GM12872 (cell line): ENCODE measurements at regions not wholly inside any gene's neighbourhood (a gene's known extent, or its start where the extent isn't known, plus 50 kb on each side); places are given as distances from the start of the nearest gene placed in this dataset.

Experiments used
- TF ChIP-seq, protein P1 (sequence below): IDR thresholded peaks from 3 replicates; pipeline ENCODE4 v1.5.1; 2011; ENCODE audit warnings: low read depth, mild to moderate bottlenecking, low read length, moderate library complexity; ENCODE audit not compliant: insufficient read depth

DNA sequence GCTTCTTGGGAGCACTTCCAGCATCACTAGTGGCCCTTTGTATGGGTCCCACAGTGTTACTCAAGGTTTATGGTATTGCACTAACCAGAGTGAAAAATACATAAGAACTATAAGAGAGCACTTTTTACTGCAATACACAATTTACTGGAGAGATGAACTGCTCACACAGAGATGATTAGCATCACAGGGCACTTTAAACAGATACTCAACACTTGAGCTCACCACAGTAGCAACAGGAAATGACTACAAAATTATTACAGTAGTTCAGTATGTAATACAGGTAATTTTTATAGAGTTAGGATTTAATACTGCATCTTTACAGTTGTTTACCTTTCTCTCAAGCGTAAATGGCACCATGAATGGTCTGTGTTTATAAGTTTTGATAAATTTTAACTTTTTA, 68.2 kb upstream of the CDK1 start:
- TF ChIP-seq, protein P1, sequence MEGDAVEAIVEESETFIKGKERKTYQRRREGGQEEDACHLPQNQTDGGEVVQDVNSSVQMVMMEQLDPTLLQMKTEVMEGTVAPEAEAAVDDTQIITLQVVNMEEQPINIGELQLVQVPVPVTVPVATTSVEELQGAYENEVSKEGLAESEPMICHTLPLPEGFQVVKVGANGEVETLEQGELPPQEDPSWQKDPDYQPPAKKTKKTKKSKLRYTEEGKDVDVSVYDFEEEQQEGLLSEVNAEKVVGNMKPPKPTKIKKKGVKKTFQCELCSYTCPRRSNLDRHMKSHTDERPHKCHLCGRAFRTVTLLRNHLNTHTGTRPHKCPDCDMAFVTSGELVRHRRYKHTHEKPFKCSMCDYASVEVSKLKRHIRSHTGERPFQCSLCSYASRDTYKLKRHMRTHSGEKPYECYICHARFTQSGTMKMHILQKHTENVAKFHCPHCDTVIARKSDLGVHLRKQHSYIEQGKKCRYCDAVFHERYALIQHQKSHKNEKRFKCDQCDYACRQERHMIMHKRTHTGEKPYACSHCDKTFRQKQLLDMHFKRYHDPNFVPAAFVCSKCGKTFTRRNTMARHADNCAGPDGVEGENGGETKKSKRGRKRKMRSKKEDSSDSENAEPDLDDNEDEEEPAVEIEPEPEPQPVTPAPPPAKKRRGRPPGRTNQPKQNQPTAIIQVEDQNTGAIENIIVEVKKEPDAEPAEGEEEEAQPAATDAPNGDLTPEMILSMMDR: no peak

GRCh38 chr10:60708666-60709065, 69.6 kb upstream of the CDK1 start:
- TF ChIP-seq, protein P1: no peak

DNA sequence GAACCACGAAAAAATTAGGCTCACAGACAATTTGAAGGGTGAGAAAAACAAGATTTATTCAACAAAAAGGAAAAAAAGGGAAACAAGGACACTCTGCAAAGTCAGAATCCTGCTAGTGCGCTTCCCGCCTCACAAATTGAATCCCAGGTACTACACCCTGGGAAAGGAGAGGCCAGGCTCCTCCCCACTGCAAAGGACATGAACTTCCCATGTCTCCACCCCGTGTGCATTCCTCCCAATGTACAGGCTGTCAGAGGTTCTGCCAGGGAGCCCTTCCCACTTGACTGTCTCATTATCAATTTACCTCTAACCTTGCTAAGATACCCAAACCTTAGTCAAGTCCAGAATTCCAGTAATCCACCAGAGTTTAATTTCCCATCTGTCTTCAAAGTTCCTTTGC, 70.4 kb upstream of the CDK1 start:
- TF ChIP-seq, protein P1: no peak

DNA sequence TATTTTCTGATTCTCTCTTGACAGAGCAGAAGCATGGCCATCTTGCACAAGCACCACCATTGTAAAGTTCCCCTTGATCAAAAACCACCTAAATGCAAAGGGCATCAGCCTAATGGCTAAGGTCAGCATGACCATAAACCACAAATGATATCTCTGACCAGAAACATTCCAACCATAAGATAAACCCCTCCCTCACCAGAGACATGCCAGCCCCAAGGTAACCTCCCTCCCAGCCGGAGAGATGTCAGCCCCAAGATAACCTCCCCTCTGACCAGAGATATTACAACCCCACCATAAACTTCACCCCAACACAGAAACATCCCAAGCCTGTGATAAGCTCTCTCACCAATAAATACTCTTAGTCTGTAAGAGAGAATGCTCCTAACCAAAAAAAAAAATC, 72.1 kb upstream of the CDK1 start:
- TF ChIP-seq, protein P1: no peak

DNA sequence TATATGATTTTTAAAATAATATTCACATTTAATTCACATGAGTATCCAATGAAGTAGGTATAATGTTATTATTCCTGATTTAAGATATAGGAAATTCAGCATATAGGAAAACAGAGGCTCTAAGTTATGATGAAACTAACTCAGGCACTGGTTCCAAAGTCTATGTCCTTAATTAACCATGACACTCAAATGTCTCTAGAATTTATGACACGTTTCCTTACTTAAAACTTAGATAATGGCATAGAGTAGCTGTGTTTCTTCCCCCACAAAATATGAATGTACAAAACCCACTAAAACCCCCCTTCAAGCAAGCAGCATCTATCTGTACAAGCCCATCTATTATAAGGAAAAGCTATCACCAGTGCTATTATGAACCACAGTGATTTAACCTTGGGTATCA, 72.9 kb upstream of the CDK1 start:
- TF ChIP-seq, protein P1: no peak

GRCh38 chr10:60704471-60704870, 73.8 kb upstream of the CDK1 start:
- TF ChIP-seq, protein P1: no peak

GRCh38 chr10:60703266-60704041, 74.8 kb upstream of the CDK1 start:
- TF ChIP-seq, protein P1: no peak
